Muscle of back (tissue), 3 donors: ENCODE measurements at regions not wholly inside any gene's neighbourhood (a gene's known extent, or its start where the extent isn't known, plus 50 kb on each side); places are given as distances from the start of the nearest gene placed in this dataset.
A peak's percentile ranks its signal among the peaks of the same experiment; 100 is the strongest.

Experiments used
- DNase-seq, 3 donors: peaks; one replicate each; pipeline versions ENCODE4 v3.0.0 to v3.0.0-alpha.2; 2013

GRCh38 chr4:153988492-153989363 lies 199.8 kb upstream of the SFRP2 start:
- DNase-seq: no peak

GRCh38 chr4:153987291-153987690 lies 198.4 kb upstream of the SFRP2 start:
- DNase-seq: peak in 1 of 3 donors; percentile 53

GRCh38 chr4:153976954-153977353 lies 188.1 kb upstream of the SFRP2 start:
- no peak for DNase-seq

GRCh38 chr4:153974452-153974851 lies 185.6 kb upstream of the SFRP2 start:
- no peak for DNase-seq

GRCh38 chr4:153973942-153974341 lies 185.1 kb upstream of the SFRP2 start:
- no peak for DNase-seq

- DNase-seq: no peak
Measured at GRCh38 chr4:153971899-153972298, 183.0 kb upstream of the SFRP2 start.

GRCh38 chr4:153970169-153970568 lies 181.3 kb upstream of the SFRP2 start:
- DNase-seq: no peak

GRCh38 chr4:153969542-153969941 lies 180.7 kb upstream of the SFRP2 start:
- no peak for DNase-seq

GRCh38 chr4:153966641-153967040 lies 177.8 kb upstream of the SFRP2 start:
- DNase-seq: no peak

GRCh38 chr4:153963216-153963615 lies 174.3 kb upstream of the SFRP2 start:
- peak in 1 of 3 donors; percentile 29 for DNase-seq

- DNase-seq: peak in 2 of 3 donors; percentile 7 to 14
Measured at GRCh38 chr4:153962311-153963039, 173.6 kb upstream of the SFRP2 start.

GRCh38 chr4:153955327-153955726 lies 166.4 kb upstream of the SFRP2 start:
- DNase-seq: no peak

- DNase-seq: no peak
Measured at GRCh38 chr4:153954654-153955053, 165.8 kb upstream of the SFRP2 start.

- DNase-seq: no peak
Measured at GRCh38 chr4:153950100-153950979, 161.5 kb upstream of the SFRP2 start.

- DNase-seq: no peak
Measured at GRCh38 chr4:153948041-153948440, 159.2 kb upstream of the SFRP2 start.

GRCh38 chr4:153947124-153947523 lies 158.2 kb upstream of the SFRP2 start:
- DNase-seq: no peak

- no peak for DNase-seq
Measured at GRCh38 chr4:153945704-153946103, 156.8 kb upstream of the SFRP2 start.

GRCh38 chr4:153943738-153944415 lies 155.0 kb upstream of the SFRP2 start:
- DNase-seq: no peak

- no peak for DNase-seq
Measured at GRCh38 chr4:153940916-153941315, 152.0 kb upstream of the SFRP2 start.

- peak in 1 of 3 donors; percentile 22 for DNase-seq
Measured at GRCh38 chr4:153939570-153939969, 150.7 kb upstream of the SFRP2 start.

GRCh38 chr4:153938994-153939393 lies 150.1 kb upstream of the SFRP2 start:
- no peak for DNase-seq
